ENCODE measurements at regions not wholly inside any gene's neighbourhood (a gene's known extent, or its start where the extent isn't known, plus 50 kb on each side); places are given as distances from the start of the nearest gene placed in this dataset.
"Not testable (repeated sequence)": the region's sequence is repeated elsewhere in the genome, so short reads cannot be mapped to it uniquely, and the experiment has no call there.

DNA sequence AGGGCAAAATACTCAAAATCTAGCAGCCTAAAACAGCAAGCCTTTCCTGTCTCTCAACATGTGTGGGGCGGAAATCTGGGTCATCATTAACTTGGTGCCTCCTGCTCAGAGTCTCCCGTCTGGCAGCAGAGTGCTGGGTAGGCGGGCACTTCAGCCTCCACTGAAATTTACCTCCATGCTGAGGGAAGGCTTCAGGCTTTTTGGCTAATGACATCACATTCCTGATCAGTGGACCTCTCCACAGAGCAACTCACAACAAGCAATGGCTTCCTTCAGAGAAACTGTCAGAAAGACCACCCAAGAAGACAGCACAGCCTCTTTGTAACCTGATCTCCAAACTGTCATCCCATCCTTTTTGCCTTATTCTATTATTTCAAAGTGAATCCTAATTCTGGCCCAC lies 1109.0 kb downstream of the UQCRFS1 start:
- no peak for TF ChIP-seq POLR2A (IDR thresholded peaks at IDR 0.05)
- TF ChIP-seq, protein P1, sequence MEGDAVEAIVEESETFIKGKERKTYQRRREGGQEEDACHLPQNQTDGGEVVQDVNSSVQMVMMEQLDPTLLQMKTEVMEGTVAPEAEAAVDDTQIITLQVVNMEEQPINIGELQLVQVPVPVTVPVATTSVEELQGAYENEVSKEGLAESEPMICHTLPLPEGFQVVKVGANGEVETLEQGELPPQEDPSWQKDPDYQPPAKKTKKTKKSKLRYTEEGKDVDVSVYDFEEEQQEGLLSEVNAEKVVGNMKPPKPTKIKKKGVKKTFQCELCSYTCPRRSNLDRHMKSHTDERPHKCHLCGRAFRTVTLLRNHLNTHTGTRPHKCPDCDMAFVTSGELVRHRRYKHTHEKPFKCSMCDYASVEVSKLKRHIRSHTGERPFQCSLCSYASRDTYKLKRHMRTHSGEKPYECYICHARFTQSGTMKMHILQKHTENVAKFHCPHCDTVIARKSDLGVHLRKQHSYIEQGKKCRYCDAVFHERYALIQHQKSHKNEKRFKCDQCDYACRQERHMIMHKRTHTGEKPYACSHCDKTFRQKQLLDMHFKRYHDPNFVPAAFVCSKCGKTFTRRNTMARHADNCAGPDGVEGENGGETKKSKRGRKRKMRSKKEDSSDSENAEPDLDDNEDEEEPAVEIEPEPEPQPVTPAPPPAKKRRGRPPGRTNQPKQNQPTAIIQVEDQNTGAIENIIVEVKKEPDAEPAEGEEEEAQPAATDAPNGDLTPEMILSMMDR (IDR thresholded peaks at IDR 0.05) = no peak
- no peak for TF ChIP-seq POLR2AphosphoS5 (IDR thresholded peaks at IDR 0.05; ENCODE audit: insufficient read depth in 1 of 2, low read depth in 1 of 2)

DNA sequence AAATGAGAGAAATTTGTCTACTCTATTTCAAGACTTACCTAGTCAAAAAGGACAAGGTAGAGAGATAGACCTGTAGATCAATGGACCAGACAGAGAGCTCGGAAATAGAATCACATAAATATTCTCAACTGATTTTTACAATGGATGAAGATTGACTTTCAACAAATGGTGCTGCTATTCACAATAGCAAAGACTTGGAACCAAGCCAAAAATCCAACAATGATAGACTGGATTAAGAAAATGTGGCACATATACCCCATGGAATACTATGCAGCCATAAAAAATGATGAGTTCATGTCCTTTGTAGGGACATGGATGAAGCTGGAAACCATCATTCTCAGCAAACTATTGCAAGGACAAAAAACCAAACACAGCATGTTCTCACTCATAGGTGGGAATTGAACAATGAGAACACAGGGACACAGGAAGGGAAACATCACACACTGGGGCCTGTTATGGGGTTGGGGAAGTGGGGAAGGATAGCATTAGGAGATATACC lies 1128.2 kb downstream of the UQCRFS1 start:
- H3K4me3 ChIP-seq; H3K27ac ChIP-seq; H3K36me3 ChIP-seq; H3K4me1 ChIP-seq; intact Hi-C loops (cut with DNase I); H3K27me3 ChIP-seq; H3K9me3 ChIP-seq; DNase-seq (ENCODE audit: extremely low spot score in 2 of 2): not testable (repeated sequence)

More for the DNA sequence above, 1109.0 kb downstream of the UQCRFS1 start:
- intact Hi-C loops (cut with DNase I) = no loop called here
- H3K4me1 ChIP-seq = no peaks in the 10 kb centered on the region
- DNase-seq (ENCODE audit: extremely low spot score in 2 of 2) = no peak
- no peaks in the 10 kb centered on the region for H3K27me3 ChIP-seq
- H3K9me3 ChIP-seq = no peaks in the 10 kb centered on the region
- H3K36me3 ChIP-seq = no peaks in the 10 kb centered on the region
- no peak overlapping the region for H3K27ac ChIP-seq
- H3K4me3 ChIP-seq = no peak overlapping the region

DNA sequence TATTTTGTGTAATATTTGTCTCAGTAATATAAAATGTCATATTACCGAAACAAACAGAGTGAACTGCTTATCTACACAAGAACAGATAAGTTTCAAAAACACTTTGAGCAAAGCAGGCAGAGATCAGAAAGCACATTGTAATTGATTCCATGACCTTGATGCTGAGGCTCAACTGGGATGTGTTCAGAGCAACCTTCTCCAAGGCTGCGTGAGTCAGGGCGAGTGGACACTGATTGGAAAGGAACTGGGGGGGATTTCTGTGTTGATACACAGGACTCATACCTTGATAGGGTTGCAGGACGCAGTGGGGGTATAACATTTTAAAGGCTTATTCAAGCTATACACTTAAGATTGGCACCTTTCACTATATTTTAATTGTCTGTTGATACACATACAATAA lies 1136.3 kb downstream of the UQCRFS1 start:
- H3K4me1 ChIP-seq = no peaks in the 10 kb centered on the region
- no peak overlapping the region for H3K27ac ChIP-seq
- H3K36me3 ChIP-seq = no peaks in the 10 kb centered on the region
- no peak for DNase-seq (ENCODE audit: extremely low spot score in 2 of 2)
- TF ChIP-seq POLR2AphosphoS5 (IDR thresholded peaks at IDR 0.05; ENCODE audit: insufficient read depth in 1 of 2, low read depth in 1 of 2) (no peak), POLR2A (IDR thresholded peaks at IDR 0.05) (no peak)
- TF ChIP-seq, protein P1 (IDR thresholded peaks at IDR 0.05) = no peak
- no peaks in the 10 kb centered on the region for H3K9me3 ChIP-seq
- no peaks in the 10 kb centered on the region for H3K27me3 ChIP-seq
- no peak overlapping the region for H3K4me3 ChIP-seq
- intact Hi-C loops (cut with DNase I) = no loop called here

DNA sequence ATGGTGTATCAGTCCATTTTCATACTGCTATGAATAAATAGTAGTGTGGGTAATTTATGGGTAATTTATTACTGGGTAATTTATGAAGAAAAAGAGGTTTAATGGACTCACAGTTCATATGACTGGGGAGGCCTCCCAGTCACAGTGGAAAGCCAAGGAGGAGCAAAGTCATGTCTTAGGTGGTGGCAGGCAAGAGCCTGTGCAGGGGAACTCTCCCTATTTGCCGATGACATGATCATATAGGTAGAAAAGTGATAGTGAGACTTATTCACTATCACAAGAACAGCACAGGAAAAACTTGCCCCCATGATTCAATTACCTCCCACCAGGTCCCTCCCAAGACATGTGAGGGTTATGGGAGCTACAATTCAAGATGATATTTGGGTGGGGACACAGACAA lies 1137.7 kb downstream of the UQCRFS1 start:
- no peak overlapping the region for H3K27ac ChIP-seq

DNA sequence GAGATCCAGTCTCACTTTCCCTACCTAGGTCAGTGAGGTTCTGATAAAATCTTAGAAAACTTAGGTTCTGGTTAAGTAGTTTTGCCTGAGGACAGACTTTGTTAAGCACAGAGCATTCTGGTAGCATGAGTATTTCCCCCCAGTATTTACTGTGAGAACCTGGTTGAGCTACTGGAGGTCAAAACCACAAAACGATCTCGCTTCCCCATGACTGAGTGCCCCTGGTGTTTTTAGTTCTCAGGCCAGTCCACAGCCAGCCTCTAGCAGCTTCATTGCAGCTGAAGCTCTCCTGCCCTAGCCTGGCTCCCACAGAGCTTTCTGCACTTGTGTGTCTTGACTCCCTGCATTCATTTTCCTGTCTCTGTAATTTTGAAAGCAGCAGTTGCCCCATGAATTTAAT lies 1138.2 kb downstream of the UQCRFS1 start:
- Histone ChIP-seq H3K36me3 (no peaks in the 10 kb centered on the region), H3K4me1 (no peaks in the 10 kb centered on the region), H3K9me3 (no peaks in the 10 kb centered on the region), H3K27me3 (no peaks in the 10 kb centered on the region), H3K4me3 (no peak overlapping the region), H3K27ac (no peak overlapping the region)
- TF ChIP-seq, protein P1 (IDR thresholded peaks at IDR 0.05) = no peak
- TF ChIP-seq POLR2AphosphoS5 (IDR thresholded peaks at IDR 0.05; ENCODE audit: insufficient read depth in 1 of 2, low read depth in 1 of 2) (no peak), POLR2A (IDR thresholded peaks at IDR 0.05) (no peak)
- intact Hi-C loops (cut with DNase I) = no loop called here
- no peak for DNase-seq (ENCODE audit: extremely low spot score in 2 of 2)

More for the DNA sequence above, 1137.7 kb downstream of the UQCRFS1 start:
- TF ChIP-seq, protein P1 (IDR thresholded peaks at IDR 0.05) = no peak
- no peak for TF ChIP-seq POLR2AphosphoS5 (IDR thresholded peaks at IDR 0.05; ENCODE audit: insufficient read depth in 1 of 2, low read depth in 1 of 2)
- TF ChIP-seq POLR2A (IDR thresholded peaks at IDR 0.05) = no peak
- Histone ChIP-seq H3K4me1 (no peaks in the 10 kb centered on the region), H3K4me3 (no peak overlapping the region), H3K9me3 (no peaks in the 10 kb centered on the region), H3K27me3 (no peaks in the 10 kb centered on the region), H3K36me3 (no peaks in the 10 kb centered on the region)
- no peak for DNase-seq (ENCODE audit: extremely low spot score in 2 of 2)
- intact Hi-C loops (cut with DNase I) = no loop called here

All from vagina (tissue), 2 donors.